ENCODE measurements at regions not wholly inside any gene's neighbourhood (a gene's known extent, or its start where the extent isn't known, plus 50 kb on each side); places are given as distances from the start of the nearest gene placed in this dataset.
"Not testable (repeated sequence)": the region's sequence is repeated elsewhere in the genome, so short reads cannot be mapped to it uniquely, and the experiment has no call there.

GRCh38 chr3:159672728-159673688 is 315.6 kb upstream of the IL12A start:
- in situ Hi-C loops (cut with HindIII; ENCODE audit: low sequenced_read_pairs) = no loop called here

- in situ Hi-C loops (cut with HindIII; ENCODE audit: low sequenced_read_pairs) = no loop called here
These were observed 314.1 kb upstream of the IL12A start for GRCh38 chr3:159674583-159674982.

- in situ Hi-C loops (cut with HindIII; ENCODE audit: low sequenced_read_pairs) = no loop called here
These were observed 313.4 kb upstream of the IL12A start for GRCh38 chr3:159675285-159675684.

- in situ Hi-C loops (cut with HindIII; ENCODE audit: low sequenced_read_pairs) = no loop called here
These were observed 308.7 kb upstream of the IL12A start for GRCh38 chr3:159679900-159680299.

- in situ Hi-C loops (cut with HindIII; ENCODE audit: low sequenced_read_pairs) = not testable (repeated sequence)
These were observed 306.9 kb upstream of the IL12A start for GRCh38 chr3:159681717-159682116.

- in situ Hi-C loops (cut with HindIII; ENCODE audit: low sequenced_read_pairs) = no loop called here
These were observed 302.8 kb upstream of the IL12A start for GRCh38 chr3:159685801-159686200.

GRCh38 chr3:159693226-159693625 is 295.4 kb upstream of the IL12A start:
- in situ Hi-C loops (cut with HindIII; ENCODE audit: low sequenced_read_pairs) = no loop called here

GRCh38 chr3:159711560-159712333 is 276.9 kb upstream of the IL12A start:
- in situ Hi-C loops (cut with HindIII; ENCODE audit: low sequenced_read_pairs) = no loop called here

GRCh38 chr3:159721324-159721723 is 267.3 kb upstream of the IL12A start:
- in situ Hi-C loops (cut with HindIII; ENCODE audit: low sequenced_read_pairs) = no loop called here

GRCh38 chr3:159723295-159723694 is 265.3 kb upstream of the IL12A start:
- in situ Hi-C loops (cut with HindIII; ENCODE audit: low sequenced_read_pairs) = no loop called here

- in situ Hi-C loops (cut with HindIII; ENCODE audit: low sequenced_read_pairs) = no loop called here
These were observed 264.0 kb upstream of the IL12A start for GRCh38 chr3:159724627-159725026.

GRCh38 chr3:159726231-159726964 is 262.2 kb upstream of the IL12A start:
- in situ Hi-C loops (cut with HindIII; ENCODE audit: low sequenced_read_pairs) = no loop called here

- in situ Hi-C loops (cut with HindIII; ENCODE audit: low sequenced_read_pairs) = no loop called here
These were observed 261.1 kb upstream of the IL12A start for GRCh38 chr3:159727506-159727905.

GRCh38 chr3:159731254-159731653 is 257.4 kb upstream of the IL12A start:
- in situ Hi-C loops (cut with HindIII; ENCODE audit: low sequenced_read_pairs) = no loop called here

- in situ Hi-C loops (cut with HindIII; ENCODE audit: low sequenced_read_pairs) = no loop called here
These were observed 256.2 kb upstream of the IL12A start for GRCh38 chr3:159732172-159733111.

- in situ Hi-C loops (cut with HindIII; ENCODE audit: low sequenced_read_pairs) = no loop called here
These were observed 255.3 kb upstream of the IL12A start for GRCh38 chr3:159733194-159733860.

GRCh38 chr3:159734681-159735080 is 254.0 kb upstream of the IL12A start:
- in situ Hi-C loops (cut with HindIII; ENCODE audit: low sequenced_read_pairs) = loop anchor here (5.0 kb wide), 1 partner anchor 58 kb away; no protein-coding TSS in a partner anchor

GRCh38 chr3:159739166-159739565 is 249.5 kb upstream of the IL12A start:
- in situ Hi-C loops (cut with HindIII; ENCODE audit: low sequenced_read_pairs) = loop anchor here (5.0 kb wide), 1 partner anchor 53 kb away; no protein-coding TSS in a partner anchor

GRCh38 chr3:159739969-159740368 is 248.7 kb upstream of the IL12A start:
- in situ Hi-C loops (cut with HindIII; ENCODE audit: low sequenced_read_pairs) = loop anchor here (5.0 kb wide), 1 partner anchor 52 kb away; no protein-coding TSS in a partner anchor

Data from endothelial cell of hepatic sinusoid (primary cell).